ENCODE measurements at regions not wholly inside any gene's neighbourhood (a gene's known extent, or its start where the extent isn't known, plus 50 kb on each side); places are given as distances from the start of the nearest gene placed in this dataset.

DNA sequence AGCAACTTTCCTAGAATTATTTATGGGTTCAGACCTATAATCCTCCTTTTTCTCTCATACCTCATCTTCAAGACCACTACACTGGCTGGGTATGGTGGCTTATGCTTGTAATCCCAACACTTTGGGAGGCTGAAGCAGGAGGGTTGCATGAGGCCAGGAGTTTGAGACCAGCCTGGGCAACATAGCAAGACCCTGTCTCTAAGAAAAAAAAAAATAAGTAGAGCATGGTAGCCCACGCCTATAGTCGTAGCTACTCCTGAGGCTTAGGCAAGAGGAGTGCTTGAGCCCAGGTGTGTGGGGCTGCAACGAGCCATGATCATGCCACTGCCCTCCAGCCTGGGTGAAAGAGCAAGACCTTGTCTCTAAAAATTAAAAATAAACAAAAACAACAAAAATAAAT, 832.4 kb downstream of the PCDH18 start:
- TF ChIP-seq, protein P1, sequence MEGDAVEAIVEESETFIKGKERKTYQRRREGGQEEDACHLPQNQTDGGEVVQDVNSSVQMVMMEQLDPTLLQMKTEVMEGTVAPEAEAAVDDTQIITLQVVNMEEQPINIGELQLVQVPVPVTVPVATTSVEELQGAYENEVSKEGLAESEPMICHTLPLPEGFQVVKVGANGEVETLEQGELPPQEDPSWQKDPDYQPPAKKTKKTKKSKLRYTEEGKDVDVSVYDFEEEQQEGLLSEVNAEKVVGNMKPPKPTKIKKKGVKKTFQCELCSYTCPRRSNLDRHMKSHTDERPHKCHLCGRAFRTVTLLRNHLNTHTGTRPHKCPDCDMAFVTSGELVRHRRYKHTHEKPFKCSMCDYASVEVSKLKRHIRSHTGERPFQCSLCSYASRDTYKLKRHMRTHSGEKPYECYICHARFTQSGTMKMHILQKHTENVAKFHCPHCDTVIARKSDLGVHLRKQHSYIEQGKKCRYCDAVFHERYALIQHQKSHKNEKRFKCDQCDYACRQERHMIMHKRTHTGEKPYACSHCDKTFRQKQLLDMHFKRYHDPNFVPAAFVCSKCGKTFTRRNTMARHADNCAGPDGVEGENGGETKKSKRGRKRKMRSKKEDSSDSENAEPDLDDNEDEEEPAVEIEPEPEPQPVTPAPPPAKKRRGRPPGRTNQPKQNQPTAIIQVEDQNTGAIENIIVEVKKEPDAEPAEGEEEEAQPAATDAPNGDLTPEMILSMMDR (IDR thresholded peaks at IDR 0.05), result no peak
- Histone ChIP-seq H3K9me3 (replicated peaks in 1 of 2; ENCODE audit: control insufficient read depth in 1 of 2, insufficient read depth in 1 of 2, low read length in 2 of 2) (no peaks in the 10 kb centered on the region), H3K79me2 (ENCODE audit: insufficient read depth, low read length) (no peaks in the 10 kb centered on the region), H3K4me3 (replicated peaks in 1 of 3; ENCODE audit: low read depth in 2 of 3, low read length in 3 of 3) (no peak overlapping the region), H3K27me3 (ENCODE audit: control insufficient read depth in 2 of 2, insufficient read depth in 2 of 2, low read length in 2 of 2) (no peaks in the 10 kb centered on the region), H3K27ac (ENCODE audit: low read depth in 1 of 2, low read length in 2 of 2) (no peak overlapping the region), H3K4me1 (ENCODE audit: control insufficient read depth in 1 of 2, insufficient read depth in 2 of 2, low read length in 2 of 2) (no peaks in the 10 kb centered on the region), H2AFZ (ENCODE audit: insufficient read depth, low read depth, low read length, poor library complexity, severe bottlenecking) (no peak overlapping the region), H3K9ac (ENCODE audit: insufficient read depth, low read length, poor library complexity, severe bottlenecking) (no peak overlapping the region), H3K36me3 (replicated peaks in 1 of 2; ENCODE audit: control insufficient read depth in 1 of 2, insufficient read depth in 2 of 2, low read length in 2 of 2) (no peaks in the 10 kb centered on the region), H4K20me1 (ENCODE audit: insufficient read depth, low read length) (no peaks in the 10 kb centered on the region), H3K4me2 (replicated peaks; ENCODE audit: extremely low read depth, low read length, poor library complexity, severe bottlenecking) (no peak overlapping the region)
- no peak for DNase-seq
- Mint-ChIP-seq H3K9me3 (peaks cover 0 to 6% (median 0%) of the 10 kb centered on the region in 7 donors), H3K4me1 (no peaks in the 10 kb centered on the region), H3K27me3 (ENCODE audit: low read depth in 3 of 3) (peaks cover 0 to 2% (median 0%) of the 10 kb centered on the region in 3 donors), H3K27ac (no peak overlapping the region), H3K36me3 (no peaks in the 10 kb centered on the region), H3K4me3 (no peak overlapping the region)
- intact Hi-C loops (cut with micrococcal nuclease), result no loop called here
- 100% methylated on average over 2 of the region's 3 CpGs for WGBS (ENCODE audit: insufficient coverage)

DNA sequence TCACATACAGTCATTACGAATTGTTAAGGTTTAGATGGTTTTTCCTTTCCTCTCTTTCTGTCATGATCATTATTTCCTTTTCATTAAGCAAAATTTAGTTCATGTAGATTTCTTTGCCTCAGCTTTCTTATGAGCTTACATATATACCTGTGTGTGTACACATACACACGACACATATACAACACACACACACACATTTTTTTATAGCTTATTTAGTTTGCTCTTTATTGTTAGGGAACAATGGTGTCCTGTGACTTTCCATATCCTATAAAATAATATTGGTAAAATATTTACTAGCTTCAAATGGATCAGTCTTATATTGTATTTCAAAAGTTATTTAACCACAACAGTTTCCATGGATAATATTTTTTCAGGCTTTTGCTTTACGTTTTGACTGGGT, 840.7 kb downstream of the PCDH18 start:
- Mint-ChIP-seq H3K27ac (no peak overlapping the region), H3K27me3 (ENCODE audit: low read depth in 3 of 3) (no peaks in the 10 kb centered on the region), H3K4me3 (no peak overlapping the region), H3K36me3 (no peaks in the 10 kb centered on the region), H3K4me1 (no peaks in the 10 kb centered on the region), H3K9me3 (peaks cover 0 to 3% (median 0%) of the 10 kb centered on the region in 7 donors)
- intact Hi-C loops (cut with micrococcal nuclease), result no loop called here
- WGBS (ENCODE audit: insufficient coverage), result no CpG with 5 or more reads among the region's 3 CpGs
- Histone ChIP-seq H2AFZ (ENCODE audit: insufficient read depth, low read depth, low read length, poor library complexity, severe bottlenecking) (no peak overlapping the region), H3K79me2 (ENCODE audit: insufficient read depth, low read length) (no peaks in the 10 kb centered on the region), H3K36me3 (replicated peaks in 1 of 2; ENCODE audit: control insufficient read depth in 1 of 2, insufficient read depth in 2 of 2, low read length in 2 of 2) (no peaks in the 10 kb centered on the region), H3K4me3 (replicated peaks in 1 of 3; ENCODE audit: low read depth in 2 of 3, low read length in 3 of 3) (no peak overlapping the region), H3K4me2 (replicated peaks; ENCODE audit: extremely low read depth, low read length, poor library complexity, severe bottlenecking) (no peak overlapping the region), H3K4me1 (ENCODE audit: control insufficient read depth in 1 of 2, insufficient read depth in 2 of 2, low read length in 2 of 2) (no peaks in the 10 kb centered on the region), H3K9ac (ENCODE audit: insufficient read depth, low read length, poor library complexity, severe bottlenecking) (no peak overlapping the region), H3K27ac (ENCODE audit: low read depth in 1 of 2, low read length in 2 of 2) (no peak overlapping the region), H3K9me3 (replicated peaks in 1 of 2; ENCODE audit: control insufficient read depth in 1 of 2, insufficient read depth in 1 of 2, low read length in 2 of 2) (no peaks in the 10 kb centered on the region), H3K27me3 (ENCODE audit: control insufficient read depth in 2 of 2, insufficient read depth in 2 of 2, low read length in 2 of 2) (no peaks in the 10 kb centered on the region), H4K20me1 (ENCODE audit: insufficient read depth, low read length) (no peaks in the 10 kb centered on the region)
- TF ChIP-seq, protein P1 (IDR thresholded peaks at IDR 0.05), result no peak
- no peak for DNase-seq
